GM19468 (cell line): ENCODE measurements at regions not wholly inside any gene's neighbourhood (a gene's known extent, or its start where the extent isn't known, plus 50 kb on each side); places are given as distances from the start of the nearest gene placed in this dataset.

Experiments used
- ATAC-seq: cut with Tn5 transposase; IDR thresholded peaks from one replicate; pipeline ENCODE4 v1.9.1; 2021; ENCODE audit warnings: mild to moderate bottlenecking, moderate library complexity, moderate number of reproducible peaks; ENCODE audit not compliant: unreplicated experiment; ENCODE audit errors: extremely low read depth

GRCh38 chr15:39363761-39364586 lies 216.9 kb upstream of the THBS1 start:
- no peak for ATAC-seq

DNA sequence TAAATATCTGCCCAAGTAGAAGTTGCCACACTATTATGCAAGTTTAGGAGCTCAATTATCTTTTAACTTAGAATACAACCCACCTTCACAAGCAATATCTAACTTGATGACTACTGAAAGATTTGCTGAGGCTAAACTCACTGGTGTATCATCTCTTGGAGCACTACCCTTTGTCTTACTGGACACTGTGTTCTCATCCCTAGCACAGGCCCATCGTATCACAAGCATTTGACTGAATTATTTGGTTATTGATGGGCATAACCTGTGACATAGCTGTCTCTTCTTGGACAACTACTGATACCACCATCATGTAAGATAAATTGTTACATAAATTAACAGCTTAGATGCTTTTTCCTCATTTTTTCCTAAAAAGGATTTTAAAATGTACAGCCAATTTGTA lies 216.2 kb upstream of the THBS1 start:
- ATAC-seq = no peak

DNA sequence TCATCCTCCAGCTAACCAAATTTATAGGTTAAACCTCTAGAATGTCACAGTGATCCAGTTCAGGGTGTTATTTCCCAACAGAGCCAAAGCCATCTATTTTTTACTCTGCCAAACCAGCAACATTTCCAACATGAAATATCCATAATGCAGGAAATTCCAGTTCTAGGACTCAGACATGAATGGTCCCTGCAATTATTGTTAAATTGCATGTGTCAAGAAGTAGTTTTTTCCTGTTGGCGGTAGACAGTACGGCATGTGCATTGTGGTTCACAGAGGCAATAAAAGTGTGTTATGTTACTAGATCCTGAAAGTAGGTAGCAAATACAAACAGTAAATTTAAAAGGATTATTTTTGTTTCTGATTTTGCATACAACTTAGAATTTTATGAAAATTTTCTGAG lies 215.7 kb upstream of the THBS1 start:
- no peak for ATAC-seq

GRCh38 chr15:39365873-39366272 lies 215.0 kb upstream of the THBS1 start:
- no peak for ATAC-seq

GRCh38 chr15:39367596-39367995 lies 213.3 kb upstream of the THBS1 start:
- no peak for ATAC-seq

DNA sequence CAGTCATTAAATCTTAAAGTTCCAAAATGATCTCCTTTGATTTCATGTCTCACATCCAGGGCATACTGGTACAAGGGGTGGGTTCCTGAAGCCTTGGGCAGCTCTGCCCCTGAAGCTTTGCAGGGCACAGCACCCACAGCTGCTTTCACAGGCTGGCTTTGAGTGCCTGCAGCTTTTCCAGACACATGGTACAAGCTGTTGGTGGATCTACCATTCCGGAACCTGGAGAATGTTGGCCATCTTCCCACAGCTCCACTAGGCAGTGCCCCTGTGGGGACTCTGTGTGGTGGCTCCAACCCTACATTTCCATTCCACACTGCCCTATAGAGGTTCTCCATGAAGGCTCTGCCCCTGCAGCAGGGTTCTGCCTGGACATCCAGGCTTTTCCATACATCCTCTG lies 211.1 kb upstream of the THBS1 start:
- ATAC-seq = no peak

DNA sequence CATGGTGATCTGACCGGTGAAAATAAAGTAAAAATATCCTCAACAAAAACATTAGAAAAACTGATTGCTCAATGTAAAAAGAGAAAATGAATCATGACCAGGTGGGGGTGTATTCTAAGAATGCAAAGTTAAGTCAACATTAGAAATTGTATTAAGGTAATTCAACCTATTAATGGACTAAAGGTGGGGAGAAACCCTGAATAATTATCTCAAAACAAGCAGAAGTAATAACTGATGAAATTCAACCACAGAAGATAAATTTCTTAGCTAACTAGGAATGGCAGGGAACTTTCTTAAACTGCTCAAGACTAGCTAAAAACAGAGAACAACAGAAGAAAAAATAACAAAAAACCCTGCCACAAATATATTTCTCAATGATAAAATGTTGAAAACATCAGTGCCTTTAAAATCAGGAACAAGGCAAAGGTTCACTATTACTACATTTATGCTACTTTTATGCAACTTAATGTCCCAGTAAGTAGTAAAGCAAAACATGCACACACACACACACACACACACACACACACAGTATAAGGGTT lies 204.4 kb upstream of the THBS1 start:
- no peak for ATAC-seq

- peak; percentile 36 for ATAC-seq
Measured at GRCh38 chr15:39381517-39381916, 199.4 kb upstream of the THBS1 start.

- no peak for ATAC-seq
Measured at GRCh38 chr15:39388118-39388517, 192.8 kb upstream of the THBS1 start.

DNA sequence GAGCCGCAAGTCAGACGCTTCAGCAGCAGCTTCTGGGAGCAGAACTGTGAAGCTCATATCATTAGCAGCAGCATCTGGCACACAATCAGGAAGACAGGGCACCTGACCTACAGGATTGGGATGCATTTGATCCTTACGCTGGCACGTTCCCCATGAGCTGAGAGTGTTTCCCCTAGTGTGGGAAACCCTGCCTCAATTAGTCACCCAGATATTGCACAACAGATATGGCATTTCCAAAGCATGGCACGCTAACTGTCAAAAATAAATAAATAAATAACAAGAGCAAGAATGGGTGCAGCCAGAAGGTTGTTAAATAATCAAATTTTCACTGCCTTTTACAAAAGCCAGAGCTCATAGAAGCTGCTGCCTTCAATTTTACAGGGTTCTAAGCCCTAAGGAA lies 189.6 kb upstream of the THBS1 start:
- no peak for ATAC-seq

DNA sequence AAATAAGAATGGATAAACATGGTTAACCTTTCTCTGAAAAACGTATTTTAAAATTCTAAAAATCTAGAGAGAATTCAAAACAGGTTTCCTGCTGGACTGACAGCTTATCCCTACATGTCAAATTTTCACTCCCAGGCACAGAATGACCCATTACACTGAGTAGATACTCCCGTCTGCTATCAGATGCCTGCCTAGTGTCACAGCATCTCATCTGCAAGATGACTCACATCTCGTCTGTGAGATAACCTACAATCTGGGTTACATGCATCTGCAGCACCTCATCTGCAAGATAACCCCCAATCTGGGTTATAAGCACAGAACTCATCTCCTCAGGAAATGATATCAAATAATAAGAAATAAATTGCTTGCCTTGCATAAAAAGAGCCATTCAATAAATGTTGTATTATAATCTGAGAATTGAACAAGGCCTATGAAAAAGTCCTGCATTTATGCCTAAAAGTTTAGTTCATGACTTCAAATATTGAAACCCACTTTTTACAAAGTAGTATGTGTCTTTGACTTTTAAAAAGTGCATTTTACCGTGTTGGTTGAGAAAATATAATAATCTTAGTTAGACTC lies 188.3 kb upstream of the THBS1 start:
- no peak for ATAC-seq

- ATAC-seq = no peak
Measured at GRCh38 chr15:39393575-39394335, 187.1 kb upstream of the THBS1 start.

DNA sequence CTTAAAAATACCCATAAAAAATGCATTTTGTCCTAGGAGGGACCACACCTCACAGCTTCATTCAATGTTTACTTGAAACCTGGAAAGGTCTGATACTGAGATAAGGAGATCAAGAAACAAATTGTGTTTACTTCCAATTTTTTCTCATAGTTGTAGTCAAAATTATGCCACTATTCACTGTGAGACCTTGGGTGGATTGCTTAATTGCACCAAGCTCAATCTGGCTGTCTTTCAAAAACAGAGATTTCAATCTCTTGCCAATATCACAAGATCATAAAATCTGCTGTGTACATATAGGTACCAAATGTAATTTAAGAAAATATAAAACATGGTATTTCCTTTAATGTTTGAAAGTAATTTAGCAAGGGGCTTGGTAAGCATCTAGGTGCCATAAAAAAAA lies 186.4 kb upstream of the THBS1 start:
- ATAC-seq = no peak

- ATAC-seq = no peak
Measured at GRCh38 chr15:39396979-39397615, 183.8 kb upstream of the THBS1 start.

- ATAC-seq = peak; percentile 38
Measured at GRCh38 chr15:39397883-39398282, 183.0 kb upstream of the THBS1 start.

DNA sequence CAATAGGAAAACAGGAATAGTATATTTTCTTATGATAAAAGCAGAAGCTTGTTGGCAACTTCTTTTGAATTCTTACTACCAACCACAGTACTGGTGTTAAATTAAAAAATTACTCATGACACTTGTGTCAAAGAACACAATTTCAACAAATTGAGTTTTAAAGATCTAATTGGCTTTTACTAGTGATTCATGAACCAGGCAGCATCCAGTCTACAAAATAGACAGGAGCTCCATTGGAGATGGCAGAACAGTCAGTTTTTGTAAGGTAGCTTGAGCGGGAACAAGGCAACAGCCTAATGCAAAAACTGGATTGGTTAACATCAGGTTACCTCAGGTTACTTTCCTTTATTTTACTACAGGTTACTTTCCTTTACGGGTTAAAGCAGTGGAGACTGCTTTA lies 181.3 kb upstream of the THBS1 start:
- no peak for ATAC-seq

DNA sequence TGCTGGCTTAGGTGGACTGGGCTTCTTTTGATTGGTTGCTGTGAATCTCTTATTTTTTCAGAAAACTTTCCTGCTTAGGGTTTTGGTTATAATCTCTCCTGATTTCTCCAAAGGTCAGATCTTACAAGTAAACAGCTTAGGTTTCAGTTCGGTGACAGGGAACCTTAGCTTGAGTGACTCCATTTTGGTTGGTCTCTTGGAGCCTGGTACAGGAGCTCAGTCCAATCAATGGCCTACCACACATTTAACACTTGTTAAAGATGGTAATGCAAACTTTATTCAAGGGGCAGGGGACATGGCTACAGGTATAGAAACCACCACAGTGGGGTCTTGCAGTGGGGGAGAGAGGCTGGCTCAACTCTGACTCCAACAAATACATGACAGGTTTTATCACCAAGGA lies 180.9 kb upstream of the THBS1 start:
- ATAC-seq = no peak

DNA sequence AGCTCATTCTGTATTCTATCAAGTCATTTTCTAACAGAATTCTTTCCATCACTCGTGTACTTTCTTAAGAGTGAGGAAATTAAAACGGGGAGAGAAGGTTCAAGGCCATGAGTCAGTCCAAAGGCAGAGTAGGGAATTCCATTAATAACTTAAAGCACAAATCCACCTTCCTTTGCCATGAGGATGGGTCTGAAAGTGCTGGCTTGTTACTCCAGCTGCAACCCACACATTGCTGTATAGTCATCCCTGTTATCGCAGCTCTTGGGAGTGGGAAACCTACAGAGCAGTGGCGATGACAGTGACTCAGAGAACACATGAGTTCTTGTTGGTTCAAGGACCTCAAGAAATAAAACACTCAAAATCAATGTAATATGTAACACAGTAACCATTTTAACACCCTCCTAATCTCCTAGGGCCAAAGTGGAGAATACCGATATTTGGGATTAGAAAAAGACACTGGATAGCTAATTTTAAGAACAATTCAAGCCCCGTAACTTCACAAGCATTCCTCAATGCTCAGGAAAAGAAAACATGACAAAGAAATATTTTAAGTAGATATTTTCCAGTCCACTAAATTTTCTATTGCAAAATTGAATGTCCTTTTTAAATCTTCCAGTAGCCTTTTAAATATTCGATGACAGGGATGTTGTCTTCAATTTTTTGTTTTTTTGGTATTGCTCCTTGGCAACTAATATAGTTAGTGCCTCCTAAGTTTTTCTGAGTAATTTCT lies 179.9 kb upstream of the THBS1 start:
- no peak for ATAC-seq

DNA sequence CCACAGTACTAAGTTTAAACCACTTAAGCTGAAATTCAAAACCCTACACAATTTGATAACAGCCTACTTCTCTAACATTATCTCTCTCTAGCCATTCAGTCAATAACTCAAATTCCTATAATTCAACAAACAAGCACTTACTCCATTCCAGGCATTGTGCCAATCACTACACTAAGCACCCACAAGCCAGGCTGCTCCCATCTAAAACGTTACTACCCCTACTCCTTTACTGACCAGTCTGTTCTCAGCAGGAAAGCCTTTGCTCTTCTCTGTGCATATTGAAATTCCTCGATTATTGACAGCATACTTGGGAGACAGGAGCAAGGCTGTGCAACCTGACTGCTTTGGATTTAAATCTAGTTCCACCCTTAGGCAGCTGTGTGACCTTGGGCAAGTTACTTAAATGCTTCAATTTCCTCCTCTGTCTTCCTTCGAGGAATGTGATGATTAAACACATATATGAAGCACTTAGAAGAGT lies 177.2 kb upstream of the THBS1 start:
- no peak for ATAC-seq

- no peak for ATAC-seq
Measured at GRCh38 chr15:39404767-39405181, 176.1 kb upstream of the THBS1 start.
